GM12878 (cell line): ENCODE measurements at regions not wholly inside any gene's neighbourhood (a gene's known extent, or its start where the extent isn't known, plus 50 kb on each side); places are given as distances from the start of the nearest gene placed in this dataset.

Experiments
- BRCA1 ChIP-seq: IDR thresholded peaks from 2 replicates; pipeline ENCODE4 v1.6.1; 2011; ENCODE audit warnings: low read depth, low read length, improper control_type of control experiment
- CBFB ChIP-seq: IDR thresholded peaks from 2 replicates; pipeline ENCODE4 v1.6.1; 2016; ENCODE audit warnings: antibody characterized with exemption, low read depth
- CREB1 ChIP-seq: IDR thresholded peaks from 2 replicates; pipeline ENCODE4 v1.6.1; 2012; ENCODE audit warnings: low read depth, mild to moderate bottlenecking, inconsistent platforms
- EZH2 ChIP-seq: IDR thresholded peaks from 2 replicates; pipeline ENCODE4 v1.6.1; 2012; ENCODE audit warnings: low read depth, mild to moderate bottlenecking, control low read depth, inconsistent platforms, low read length, borderline replicate concordance; ENCODE audit not compliant: control insufficient read depth
- NRF1 ChIP-seq: conservative IDR thresholded peaks from 2 replicates; pipeline ENCODE4 v1.6.1; 2011; ENCODE audit warnings: mild to moderate bottlenecking, low read depth, low read length, improper control_type of control experiment
- POLR2A ChIP-seq: IDR thresholded peaks from 2 replicates; pipeline ENCODE4 v1.6.1; 2011; ENCODE audit warnings: low read depth, mild to moderate bottlenecking, low read length
- RAD21 ChIP-seq: IDR thresholded peaks from 2 replicates; pipeline ENCODE4 v1.6.1; 2011; ENCODE audit warnings: mild to moderate bottlenecking, low read depth, low read length, moderate library complexity; ENCODE audit not compliant: insufficient read depth
- SREBF2 ChIP-seq: IDR thresholded peaks from 2 replicates; pipeline ENCODE4 v1.6.1; 2012; ENCODE audit warnings: mild to moderate bottlenecking, low read length
- TBL1XR1 ChIP-seq: IDR thresholded peaks from 2 replicates; pipeline ENCODE4 v1.6.1; 2012; ENCODE audit warnings: low read depth, low read length, improper control_type of control experiment
- ZNF217 ChIP-seq: fragments of 450-650 bp; IDR thresholded peaks from 2 replicates; pipeline ENCODE4 v1.6.1; 2017; ENCODE audit warnings: antibody characterized with exemption, mild to moderate bottlenecking
- ZNF24 ChIP-seq: fragments of 450-650 bp; IDR thresholded peaks from 2 replicates; pipeline ENCODE4 v1.6.1; 2017; ENCODE audit warnings: antibody characterized with exemption, mild to moderate bottlenecking
- TF ChIP-seq, protein P1 (sequence below), 3 experiments: IDR thresholded peaks in 2 of 3; conservative IDR thresholded peaks in 1 of 3; 2 replicates each; pipeline ENCODE4 v1.5.1; 2011; ENCODE audit warnings: low read depth in 3 of 3, low read length in 3 of 3, mild to moderate bottlenecking in 3 of 3, control low read depth in 2 of 3, moderate library complexity in 2 of 3, inconsistent platforms in 1 of 3, mixed read lengths in 1 of 3; ENCODE audit not compliant: control insufficient read depth in 2 of 3, insufficient read depth in 1 of 3; ENCODE audit errors: extremely low read depth in 1 of 3
- TF ChIP-seq, protein P2 (sequence below): IDR thresholded peaks from 2 replicates; pipeline ENCODE4 v1.6.1; 2012; ENCODE audit warnings: mild to moderate bottlenecking, low read depth, low read length

DNA sequence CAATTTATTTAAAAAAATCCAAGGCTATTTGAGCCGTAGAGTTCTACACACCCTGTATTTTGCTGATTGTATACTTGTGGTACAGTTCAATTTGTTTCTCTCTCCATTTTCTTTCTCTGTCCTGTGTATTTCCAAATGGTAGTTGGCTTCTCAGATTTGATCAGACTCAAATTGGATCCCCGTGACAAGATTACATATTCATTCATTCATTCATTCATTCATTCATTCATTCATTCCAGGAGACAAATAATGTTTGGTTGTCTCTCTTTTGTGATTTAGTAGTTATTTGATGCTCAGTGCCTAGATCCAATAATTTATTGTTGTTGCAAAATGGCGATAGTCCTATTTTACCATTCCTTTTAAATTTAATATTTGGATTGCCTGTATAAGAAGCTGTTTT is 292.8 kb upstream of the RIOK2 start:
- TF ChIP-seq ZNF24 (peak; percentile 92), POLR2A (no peak), EZH2 (no peak), CREB1 (no peak), ZNF217 (no peak), BRCA1 (no peak), NRF1 (no peak), TBL1XR1 (no peak), SREBF2 (no peak), RAD21 (no peak), CBFB (no peak)
- TF ChIP-seq, protein P1, sequence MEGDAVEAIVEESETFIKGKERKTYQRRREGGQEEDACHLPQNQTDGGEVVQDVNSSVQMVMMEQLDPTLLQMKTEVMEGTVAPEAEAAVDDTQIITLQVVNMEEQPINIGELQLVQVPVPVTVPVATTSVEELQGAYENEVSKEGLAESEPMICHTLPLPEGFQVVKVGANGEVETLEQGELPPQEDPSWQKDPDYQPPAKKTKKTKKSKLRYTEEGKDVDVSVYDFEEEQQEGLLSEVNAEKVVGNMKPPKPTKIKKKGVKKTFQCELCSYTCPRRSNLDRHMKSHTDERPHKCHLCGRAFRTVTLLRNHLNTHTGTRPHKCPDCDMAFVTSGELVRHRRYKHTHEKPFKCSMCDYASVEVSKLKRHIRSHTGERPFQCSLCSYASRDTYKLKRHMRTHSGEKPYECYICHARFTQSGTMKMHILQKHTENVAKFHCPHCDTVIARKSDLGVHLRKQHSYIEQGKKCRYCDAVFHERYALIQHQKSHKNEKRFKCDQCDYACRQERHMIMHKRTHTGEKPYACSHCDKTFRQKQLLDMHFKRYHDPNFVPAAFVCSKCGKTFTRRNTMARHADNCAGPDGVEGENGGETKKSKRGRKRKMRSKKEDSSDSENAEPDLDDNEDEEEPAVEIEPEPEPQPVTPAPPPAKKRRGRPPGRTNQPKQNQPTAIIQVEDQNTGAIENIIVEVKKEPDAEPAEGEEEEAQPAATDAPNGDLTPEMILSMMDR (IDR thresholded peaks at IDR 0.05 in 2 of 3, conservative IDR thresholded peaks at IDR 0.05 in 1 of 3; ENCODE audit: control insufficient read depth in 2 of 3, extremely low read depth in 1 of 3, insufficient read depth in 1 of 3, low read depth in 3 of 3, low read length in 3 of 3), result no peak
- TF ChIP-seq, protein P2, sequence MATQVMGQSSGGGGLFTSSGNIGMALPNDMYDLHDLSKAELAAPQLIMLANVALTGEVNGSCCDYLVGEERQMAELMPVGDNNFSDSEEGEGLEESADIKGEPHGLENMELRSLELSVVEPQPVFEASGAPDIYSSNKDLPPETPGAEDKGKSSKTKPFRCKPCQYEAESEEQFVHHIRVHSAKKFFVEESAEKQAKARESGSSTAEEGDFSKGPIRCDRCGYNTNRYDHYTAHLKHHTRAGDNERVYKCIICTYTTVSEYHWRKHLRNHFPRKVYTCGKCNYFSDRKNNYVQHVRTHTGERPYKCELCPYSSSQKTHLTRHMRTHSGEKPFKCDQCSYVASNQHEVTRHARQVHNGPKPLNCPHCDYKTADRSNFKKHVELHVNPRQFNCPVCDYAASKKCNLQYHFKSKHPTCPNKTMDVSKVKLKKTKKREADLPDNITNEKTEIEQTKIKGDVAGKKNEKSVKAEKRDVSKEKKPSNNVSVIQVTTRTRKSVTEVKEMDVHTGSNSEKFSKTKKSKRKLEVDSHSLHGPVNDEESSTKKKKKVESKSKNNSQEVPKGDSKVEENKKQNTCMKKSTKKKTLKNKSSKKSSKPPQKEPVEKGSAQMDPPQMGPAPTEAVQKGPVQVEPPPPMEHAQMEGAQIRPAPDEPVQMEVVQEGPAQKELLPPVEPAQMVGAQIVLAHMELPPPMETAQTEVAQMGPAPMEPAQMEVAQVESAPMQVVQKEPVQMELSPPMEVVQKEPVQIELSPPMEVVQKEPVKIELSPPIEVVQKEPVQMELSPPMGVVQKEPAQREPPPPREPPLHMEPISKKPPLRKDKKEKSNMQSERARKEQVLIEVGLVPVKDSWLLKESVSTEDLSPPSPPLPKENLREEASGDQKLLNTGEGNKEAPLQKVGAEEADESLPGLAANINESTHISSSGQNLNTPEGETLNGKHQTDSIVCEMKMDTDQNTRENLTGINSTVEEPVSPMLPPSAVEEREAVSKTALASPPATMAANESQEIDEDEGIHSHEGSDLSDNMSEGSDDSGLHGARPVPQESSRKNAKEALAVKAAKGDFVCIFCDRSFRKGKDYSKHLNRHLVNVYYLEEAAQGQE, result no peak
